ENCODE measurements at regions not wholly inside any gene's neighbourhood (a gene's known extent, or its start where the extent isn't known, plus 50 kb on each side); places are given as distances from the start of the nearest gene placed in this dataset.
A peak's percentile ranks its signal among the peaks of the same experiment; 100 is the strongest.
"Not testable (repeated sequence)": the region's sequence is repeated elsewhere in the genome, so short reads cannot be mapped to it uniquely, and the experiment has no call there.

GRCh38 chr14:101078170-101078891, 174.8 kb upstream of the RTL1 start:
- no peak for DNase-seq (ENCODE audit: low spot score)
- no peak for FAIRE-seq

- no peak for DNase-seq (ENCODE audit: low spot score)
- FAIRE-seq: no peak
Measured at GRCh38 chr14:101078892-101079221, 175.3 kb upstream of the RTL1 start.

DNA sequence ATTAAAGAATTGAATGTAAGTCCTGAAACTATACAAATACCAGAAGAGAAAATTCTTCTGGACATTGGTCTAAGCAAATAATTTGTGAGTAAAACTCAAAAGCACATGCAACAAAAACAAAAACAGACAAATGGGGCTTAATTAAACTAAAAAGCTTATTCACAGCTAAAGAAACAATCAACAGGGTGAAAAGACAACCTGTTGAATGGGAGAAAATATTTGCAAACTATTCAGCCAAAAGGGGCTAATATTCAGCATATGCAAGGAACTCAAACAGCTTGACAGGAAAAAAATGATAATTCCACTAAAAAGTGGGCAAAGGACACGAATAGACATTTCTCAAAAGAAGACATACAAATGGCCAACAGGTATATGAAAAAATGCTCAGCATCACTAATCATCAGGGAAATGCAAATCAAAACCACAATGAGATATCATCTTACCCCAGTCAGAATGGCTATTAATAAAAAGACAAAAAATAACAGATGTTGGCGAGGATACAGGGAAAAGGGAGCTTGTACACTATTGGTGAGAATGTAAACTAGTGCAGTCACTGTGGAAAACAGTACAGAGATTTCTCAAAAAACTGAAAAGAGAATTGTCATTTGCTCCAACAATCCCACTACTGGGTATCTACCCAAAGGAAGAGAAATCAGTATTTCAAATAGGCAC, 177.5 kb upstream of the RTL1 start:
- FAIRE-seq: no peak
- no peak for DNase-seq (ENCODE audit: low spot score)

DNA sequence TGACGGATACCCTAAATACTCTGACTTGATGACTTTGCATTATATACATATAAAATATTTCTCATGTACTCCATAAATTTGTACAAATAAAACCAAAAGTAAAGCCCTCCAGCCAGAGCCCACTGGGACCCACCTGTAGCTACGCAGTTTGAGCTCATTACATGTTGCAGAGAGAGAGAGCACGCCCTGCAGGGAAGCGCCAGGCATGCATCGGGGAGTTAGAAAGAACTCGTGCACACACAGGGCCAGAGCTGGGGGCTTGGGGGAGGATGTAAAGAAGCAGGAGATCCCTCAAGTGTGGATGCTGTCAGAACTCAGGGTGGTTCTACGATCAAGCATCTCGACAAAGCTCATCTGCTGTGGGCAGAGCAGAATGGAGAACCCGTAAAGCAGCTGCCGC, 178.5 kb upstream of the RTL1 start:
- FAIRE-seq (no peak), DNase-seq (ENCODE audit: low spot score) (no peak)

- no peak for FAIRE-seq
- DNase-seq (ENCODE audit: low spot score): no peak
Measured at GRCh38 chr14:101082436-101083384, 179.2 kb upstream of the RTL1 start.

DNA sequence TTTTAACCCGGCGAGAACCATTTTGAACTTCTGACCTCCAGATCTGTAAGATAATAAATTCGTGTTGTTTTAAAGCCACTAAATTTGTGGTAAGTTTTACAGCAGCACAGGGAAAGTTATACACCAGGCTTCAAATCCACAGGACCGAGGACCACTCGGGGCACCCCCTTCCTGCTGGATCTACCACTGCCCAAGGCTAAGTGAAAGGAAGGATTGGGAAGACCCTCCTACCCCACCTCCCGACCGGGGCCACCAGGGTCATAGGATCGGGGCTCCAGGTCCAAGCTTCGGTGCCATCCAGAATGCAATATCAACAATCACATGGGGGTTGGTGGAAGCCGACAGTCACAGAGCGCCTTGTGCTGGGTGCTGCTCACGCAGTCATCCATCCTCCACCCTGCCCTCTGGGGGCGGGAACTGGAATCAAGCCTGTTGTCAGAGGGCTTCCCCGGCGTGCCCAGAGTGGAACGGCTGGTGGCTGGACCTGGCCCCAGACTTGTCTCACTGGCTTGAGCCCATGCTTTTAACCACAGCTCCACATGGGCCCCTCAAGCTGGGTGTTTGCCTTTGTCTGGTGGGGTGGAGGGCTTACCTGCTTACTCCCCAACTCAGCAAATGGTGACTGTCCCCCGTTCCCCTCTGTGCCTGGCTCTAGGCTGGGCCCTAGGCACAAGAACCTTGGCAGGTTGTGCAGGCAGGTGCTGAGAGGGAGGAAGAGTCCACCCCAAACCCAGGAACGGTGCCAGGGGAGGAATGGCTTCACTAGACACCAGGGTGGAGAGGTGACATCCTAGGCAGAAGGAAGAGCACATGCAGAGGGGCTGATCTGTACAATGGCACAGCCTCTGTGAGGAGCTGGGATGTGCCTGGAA, 180.3 kb upstream of the RTL1 start:
- DNase-seq (ENCODE audit: low spot score) (no peak), FAIRE-seq (no peak)

GRCh38 chr14:101084436-101084826, 180.9 kb upstream of the RTL1 start:
- DNase-seq (ENCODE audit: low spot score): no peak
- no peak for FAIRE-seq

GRCh38 chr14:101086926-101087325, 183.4 kb upstream of the RTL1 start:
- DNase-seq (ENCODE audit: low spot score) (no peak), FAIRE-seq (no peak)

GRCh38 chr14:101087614-101088394, 184.3 kb upstream of the RTL1 start:
- no peak for DNase-seq (ENCODE audit: low spot score)
- no peak for FAIRE-seq

- no peak for DNase-seq (ENCODE audit: low spot score)
- FAIRE-seq: no peak
Measured at GRCh38 chr14:101088395-101088667, 184.8 kb upstream of the RTL1 start.

- DNase-seq (ENCODE audit: low spot score) (no peak), FAIRE-seq (no peak)
Measured at GRCh38 chr14:101088714-101089113, 185.2 kb upstream of the RTL1 start.

- DNase-seq (ENCODE audit: low spot score); FAIRE-seq: not testable (repeated sequence)
Measured at GRCh38 chr14:101090478-101090877, 187.0 kb upstream of the RTL1 start.

DNA sequence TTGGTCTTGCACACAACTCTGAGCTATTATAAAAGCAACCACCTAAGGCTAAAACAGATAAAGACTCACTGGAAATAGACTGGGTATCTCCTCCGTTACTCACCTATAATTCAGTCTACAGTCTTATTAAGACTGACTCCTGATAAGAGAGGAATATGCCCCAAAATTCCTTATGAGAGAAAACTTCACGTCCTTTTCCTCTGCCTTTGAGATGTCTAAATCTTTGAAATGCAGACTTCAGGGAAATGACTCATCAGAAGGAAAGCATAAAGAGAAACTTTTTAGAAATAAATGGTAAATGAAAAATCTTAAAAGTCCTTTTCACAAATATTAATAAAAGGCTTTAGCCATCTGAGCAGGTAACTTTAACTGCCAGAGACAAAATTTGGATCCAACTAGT, 187.5 kb upstream of the RTL1 start:
- FAIRE-seq (no peak), DNase-seq (ENCODE audit: low spot score) (no peak)

DNA sequence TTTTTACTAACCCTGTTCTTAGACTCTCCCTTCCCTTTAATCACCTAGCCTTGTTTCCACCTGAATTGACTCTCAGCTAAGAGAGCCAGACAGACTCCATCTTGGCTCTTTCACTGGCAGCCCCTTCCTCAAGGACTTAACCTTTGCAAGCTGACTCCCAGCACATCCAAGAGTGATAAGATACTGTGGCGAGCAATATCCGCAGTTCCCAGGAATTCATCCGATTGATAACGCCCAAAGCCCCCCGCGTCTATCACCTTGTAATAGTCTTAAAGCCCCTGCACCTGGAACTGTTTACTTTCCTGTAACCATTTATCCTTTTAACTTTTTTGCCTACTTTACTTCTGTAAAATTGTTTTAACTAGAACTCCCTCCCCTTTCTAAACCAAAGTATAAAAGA, 191.4 kb upstream of the RTL1 start:
- not testable (repeated sequence) for DNase-seq (ENCODE audit: low spot score); FAIRE-seq

- DNase-seq (ENCODE audit: low spot score) (no peak), FAIRE-seq (no peak)
Measured at GRCh38 chr14:101096551-101096950, 193.0 kb upstream of the RTL1 start.

- DNase-seq (ENCODE audit: low spot score) (peak; percentile 7), FAIRE-seq (no peak)
Measured at GRCh38 chr14:101097109-101097793, 193.7 kb upstream of the RTL1 start.

GRCh38 chr14:101098177-101098576, 194.7 kb upstream of the RTL1 start:
- DNase-seq (ENCODE audit: low spot score) (no peak), FAIRE-seq (no peak)

DNA sequence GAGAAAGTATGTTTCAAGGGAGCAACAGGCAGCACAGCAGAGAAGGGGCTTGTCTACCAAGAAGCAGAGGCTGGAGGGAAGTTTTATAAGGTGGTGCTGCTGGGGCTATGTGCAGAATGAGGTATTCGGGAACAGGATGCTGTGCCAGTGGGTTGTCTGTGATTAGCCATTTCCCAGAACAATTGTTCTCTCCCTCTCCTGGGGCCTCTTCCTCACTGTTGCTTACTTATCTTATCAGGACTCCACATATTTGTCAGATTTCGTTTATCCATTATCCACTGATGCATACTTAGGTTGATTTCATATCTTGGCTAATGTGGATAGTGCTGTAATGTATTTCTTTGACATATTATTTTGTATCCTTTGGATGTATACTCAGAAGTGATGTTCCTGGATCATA, 195.1 kb upstream of the RTL1 start:
- no peak for DNase-seq (ENCODE audit: low spot score)
- no peak for FAIRE-seq

- FAIRE-seq (no peak), DNase-seq (ENCODE audit: low spot score) (peak; percentile 23)
Measured at GRCh38 chr14:101101456-101102056, 198.0 kb upstream of the RTL1 start.

GRCh38 chr14:101102875-101103274, 199.4 kb upstream of the RTL1 start:
- DNase-seq (ENCODE audit: low spot score) (no peak), FAIRE-seq (no peak)
